ENCODE measurements at regions not wholly inside any gene's neighbourhood (a gene's known extent, or its start where the extent isn't known, plus 50 kb on each side); places are given as distances from the start of the nearest gene placed in this dataset.

GRCh38 chr13:47310401-47310800 lies 413.5 kb upstream of the HTR2A start:
- H4K20me1 ChIP-seq (ENCODE audit: insufficient read depth, low read length), result no peaks in the 10 kb centered on the region
- no peaks in the 10 kb centered on the region for H3K36me3 ChIP-seq (ENCODE audit: control insufficient read depth, insufficient read depth, low read length)
- no peak overlapping the region for H3K14ac ChIP-seq (replicated peaks; ENCODE audit: low read depth, low read length)
- H2BK120ac ChIP-seq (ENCODE audit: low read depth, low read length), result no peak overlapping the region
- no peak overlapping the region for H2BK15ac ChIP-seq (ENCODE audit: low read depth, low read length)
- POLR2A ChIA-PET (ENCODE audit: unreplicated experiment), result no interaction called here
- H3K18ac ChIP-seq (ENCODE audit: low read depth, low read length), result no peak overlapping the region
- H3K56ac ChIP-seq (ENCODE audit: extremely low read depth, insufficient read depth, low read length), result no peak overlapping the region
- H2BK5ac ChIP-seq (ENCODE audit: low read depth, low read length, poor library complexity, severe bottlenecking), result no peak overlapping the region
- H3K27me3 ChIP-seq (ENCODE audit: control insufficient read depth, insufficient read depth, low read length), result no peaks in the 10 kb centered on the region
- no peak overlapping the region for H3K4me2 ChIP-seq (ENCODE audit: low read depth, low read length)
- no peaks in the 10 kb centered on the region for H3K4me1 ChIP-seq (ENCODE audit: control insufficient read depth, insufficient read depth, low read length)
- intact Hi-C loops (cut with micrococcal nuclease), result no loop called here
- dilution Hi-C loops (cut with HindIII; ENCODE audit: low sequenced_read_pairs, unreplicated experiment), result no loop called here
- no peaks in the 10 kb centered on the region for H3K9me1 ChIP-seq (ENCODE audit: insufficient read depth, low read length)
- H2AK5ac ChIP-seq (ENCODE audit: low read depth, low read length), result no peak overlapping the region
- no peak overlapping the region for H3K4me3 ChIP-seq (ENCODE audit: insufficient read depth, low read depth, low read length)
- in situ Hi-C loops (cut with MboI; ENCODE audit: low sequenced_read_pairs), result no loop called here
- no peak overlapping the region for H2BK20ac ChIP-seq (ENCODE audit: low read depth, low read length)
- no peak for ATAC-seq (ENCODE audit: low read depth)
- H4K91ac ChIP-seq (ENCODE audit: insufficient read depth, low read depth, low read length), result no peak overlapping the region
- TF ChIP-seq MAFK (IDR thresholded peaks at IDR 0.05; ENCODE audit: low read depth, low read length), result no peak
- TF ChIP-seq RFX5 (IDR thresholded peaks at IDR 0.05; ENCODE audit: low read depth, low read length), result no peak
- TF ChIP-seq USF2 (IDR thresholded peaks at IDR 0.05; ENCODE audit: low read depth, low read length), result no peak
- TF ChIP-seq RCOR1 (IDR thresholded peaks at IDR 0.05; ENCODE audit: insufficient replicate concordance, low read length), result no peak
- TF ChIP-seq CHD1 (IDR thresholded peaks at IDR 0.05; ENCODE audit: low read depth, low read length), result no peak
- TF ChIP-seq CTCF (conservative IDR thresholded peaks at IDR 0.05; ENCODE audit: low read depth, low read length), result no peak
- no peak for TF ChIP-seq MXI1 (IDR thresholded peaks at IDR 0.05; ENCODE audit: borderline replicate concordance, low read depth, low read length)
- no peak for TF ChIP-seq NFE2L2 (IDR thresholded peaks at IDR 0.05; ENCODE audit: low read depth, low read length)
- TF ChIP-seq ELK1 (IDR thresholded peaks at IDR 0.05; ENCODE audit: borderline replicate concordance, low read depth, low read length), result no peak
- TF ChIP-seq RAD21 (IDR thresholded peaks at IDR 0.05; ENCODE audit: low read length), result no peak
- no peak for TF ChIP-seq POLR2A (IDR thresholded peaks at IDR 0.05; ENCODE audit: low read depth, low read length)
- no peak for TF ChIP-seq CEBPB (IDR thresholded peaks at IDR 0.05; ENCODE audit: low read depth, low read length)
- TF ChIP-seq FOS (IDR thresholded peaks at IDR 0.05; ENCODE audit: low read depth, low read length), result no peak
- no peak for TF ChIP-seq BHLHE40 (IDR thresholded peaks at IDR 0.05; ENCODE audit: low read depth, low read length)
- no TSS peak for BruUV-seq (replicated peaks)
- no peak overlapping the region for H3K4ac ChIP-seq (ENCODE audit: low read depth, low read length)
- H2AFZ ChIP-seq (replicated peaks; ENCODE audit: low read length, poor library complexity), result no peak overlapping the region
- H3K79me1 ChIP-seq (ENCODE audit: low read depth in 1 of 2, low read length in 2 of 2), result no peaks in the 10 kb centered on the region
- H2AK9ac ChIP-seq (replicated peaks; ENCODE audit: low read depth, low read length, poor library complexity), result peak overlapping the region; percentile 65
- CTCF ChIA-PET, result no interaction called here
- H4K8ac ChIP-seq (ENCODE audit: low read depth in 2 of 2, low read length in 2 of 2), result no peak overlapping the region
- no peak overlapping the region for H3K23ac ChIP-seq (ENCODE audit: low read depth, low read length)
- H3K27ac ChIP-seq (ENCODE audit: insufficient read depth, low read length), result no peak overlapping the region
- no peak for DNase-seq
- H3K9me3 ChIP-seq (ENCODE audit: control insufficient read depth, insufficient read depth, low read length), result 0 out of 2 replicates have a peak, but pooled peaks cover 1% of the 10 kb centered on the region
- no peak overlapping the region for H4K5ac ChIP-seq (ENCODE audit: low read depth, low read length)
- WGBS, 2 experiments (ENCODE audit: extremely low coverage in 2 of 2, insufficient read length in 1 of 2), result no CpG with 5 or more reads among the region's 1 CpG
- no peak overlapping the region for H3K9ac ChIP-seq (ENCODE audit: low read depth, low read length)
